ENCODE measurements at regions not wholly inside any gene's neighbourhood (a gene's known extent, or its start where the extent isn't known, plus 50 kb on each side); places are given as distances from the start of the nearest gene placed in this dataset.

GRCh38 chr5:12488161-12488560, 583.9 kb upstream of the CTNND2 start (continued):
- TF ChIP-seq CTCF (IDR thresholded peaks at IDR 0.05 in 2 of 3, conservative IDR thresholded peaks at IDR 0.05 in 1 of 3; ENCODE audit: borderline replicate concordance in 1 of 3, insufficient read depth in 1 of 3, low read depth in 2 of 3, low read length in 2 of 3): no peak

GRCh38 chr5:12480487-12480886, 576.2 kb upstream of the CTNND2 start:
- intact Hi-C loops (cut with micrococcal nuclease): no loop called here
- ATAC-seq: no peak
- POLR2A ChIA-PET: no interaction called here
- Histone ChIP-seq H3K4me1 (ENCODE audit: control insufficient read depth in 1 of 2, insufficient read depth in 2 of 2, low read length in 2 of 2) (no peaks in the 10 kb centered on the region), H3K36me3 (ENCODE audit: control insufficient read depth in 1 of 2, insufficient read depth in 2 of 2, low read length in 2 of 2) (no peaks in the 10 kb centered on the region), H3K4me2 (ENCODE audit: low read length) (no peak overlapping the region), H3K9me3 (ENCODE audit: control insufficient read depth in 1 of 2, insufficient read depth in 1 of 2, low read depth in 1 of 2, low read length in 2 of 2) (peaks cover 4 to 12% of the 10 kb centered on the region in 2 experiments; a peak in 2 of 4 replicates), H2AFZ (ENCODE audit: low read depth, low read length, poor library complexity, severe bottlenecking) (no peak overlapping the region), H3K79me2 (ENCODE audit: insufficient read depth, low read length) (no peaks in the 10 kb centered on the region), H3K9me2 (ENCODE audit: insufficient read depth) (no peaks in the 10 kb centered on the region), H3K4me3 (replicated peaks in 1 of 2; ENCODE audit: low read depth in 1 of 2, low read length in 2 of 2) (no peak overlapping the region), H3K27me3 (ENCODE audit: insufficient read depth, low read length) (no peaks in the 10 kb centered on the region), H3K9ac (ENCODE audit: low read length) (no peak overlapping the region), H3K27ac (ENCODE audit: low read depth, low read length) (no peak overlapping the region), H4K20me1 (ENCODE audit: insufficient read depth) (no peaks in the 10 kb centered on the region)
- TF ChIP-seq MAX (IDR thresholded peaks at IDR 0.05) (no peak), CBX3 (IDR thresholded peaks at IDR 0.05; ENCODE audit: low read depth) (no peak), POLR2AphosphoS5 (IDR thresholded peaks at IDR 0.05; ENCODE audit: low read depth, low read length) (no peak), RAD21 (IDR thresholded peaks at IDR 0.05; ENCODE audit: low read depth) (no peak), JUND (IDR thresholded peaks at IDR 0.05) (no peak), SRF (IDR thresholded peaks at IDR 0.05; ENCODE audit: low read depth) (no peak), SP1 (IDR thresholded peaks at IDR 0.05; ENCODE audit: low read depth) (no peak), SIN3A (IDR thresholded peaks at IDR 0.05; ENCODE audit: low read depth) (no peak), ZNF274 (IDR thresholded peaks at IDR 0.05; ENCODE audit: low read depth, low read length) (no peak), ZFX (IDR thresholded peaks at IDR 0.05) (no peak), ATF3 (IDR thresholded peaks at IDR 0.05) (no peak), ELF1 (IDR thresholded peaks at IDR 0.05; ENCODE audit: borderline replicate concordance, low read depth) (no peak), CEBPB (IDR thresholded peaks at IDR 0.05; ENCODE audit: low read depth) (no peak), REST (IDR thresholded peaks at IDR 0.05; ENCODE audit: low read depth) (no peak), POLR2A (IDR thresholded peaks at IDR 0.05; ENCODE audit: borderline replicate concordance, extremely low read depth, insufficient read depth, insufficient read length) (no peak), EGR1 (IDR thresholded peaks at IDR 0.05; ENCODE audit: low read depth) (no peak), YY1 (IDR thresholded peaks at IDR 0.05; ENCODE audit: extremely low read depth, insufficient replicate concordance, low read depth, low read length) (no peak), CTCF (IDR thresholded peaks at IDR 0.05 in 2 of 3, conservative IDR thresholded peaks at IDR 0.05 in 1 of 3; ENCODE audit: borderline replicate concordance in 1 of 3, insufficient read depth in 1 of 3, low read depth in 2 of 3, low read length in 2 of 3) (no peak)
- CTCF ChIA-PET: no interaction called here
- no peak for DNase-seq (ENCODE audit: low read depth, low spot score)
- no TSS peak for BruUV-seq (replicated peaks)
- RAD21 ChIA-PET (ENCODE audit: low non-redundant PET in 1 of 2, low total read pairs in 2 of 2, uncharacterized antibody in 2 of 2, unreplicated experiment in 2 of 2): no interaction called here

Measured in HCT116 (cell line).